ENCODE measurements at regions not wholly inside any gene's neighbourhood (a gene's known extent, or its start where the extent isn't known, plus 50 kb on each side); places are given as distances from the start of the nearest gene placed in this dataset.

DNA sequence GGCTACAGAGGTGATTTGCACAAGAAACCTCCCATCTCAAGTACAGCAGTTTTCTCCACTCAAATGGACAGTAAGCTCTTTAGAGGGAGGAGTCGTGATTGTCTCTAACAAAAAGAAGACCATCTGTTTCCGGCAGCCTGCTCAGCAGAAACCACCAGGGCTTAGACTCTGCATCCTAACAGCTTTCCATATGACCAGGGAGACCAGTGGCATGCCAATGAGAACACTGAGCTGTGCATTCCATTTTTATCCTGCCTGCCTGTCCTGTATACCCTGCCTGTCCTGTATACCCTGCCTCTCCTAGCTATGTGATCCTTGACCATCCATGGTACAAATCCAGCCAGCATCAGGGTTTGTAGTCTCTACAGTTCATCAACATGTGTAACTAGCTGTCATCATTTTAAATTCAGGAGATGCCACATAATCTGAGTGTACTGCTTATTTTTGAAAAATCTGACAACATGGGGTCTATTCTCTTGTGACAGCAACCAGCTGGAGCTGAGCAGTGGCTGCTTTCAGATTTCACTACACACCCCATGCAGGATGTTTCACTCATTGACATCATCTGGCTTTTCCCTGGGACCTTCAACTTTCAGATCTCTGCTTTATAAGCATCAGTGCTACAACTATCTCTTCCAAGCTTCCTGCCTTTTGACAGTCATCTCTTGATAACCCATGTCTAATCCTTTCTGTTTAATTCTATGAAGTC, 50.5 kb upstream of the POU2AF2 start:
- Mint-ChIP-seq H3K27ac (no peak overlapping the region), H3K9me3 (no peaks in the 10 kb centered on the region), H3K36me3 (ENCODE audit: low read depth) (no peaks in the 10 kb centered on the region), H3K4me1 (ENCODE audit: low read depth) (no peaks in the 10 kb centered on the region), H3K27me3 (ENCODE audit: insufficient read depth) (peaks cover 5% of the 10 kb centered on the region), H3K4me3 (no peak overlapping the region)
- intact Hi-C loops (cut with micrococcal nuclease): no loop called here
- DNase-seq (ENCODE audit: low spot score): no peak

DNA sequence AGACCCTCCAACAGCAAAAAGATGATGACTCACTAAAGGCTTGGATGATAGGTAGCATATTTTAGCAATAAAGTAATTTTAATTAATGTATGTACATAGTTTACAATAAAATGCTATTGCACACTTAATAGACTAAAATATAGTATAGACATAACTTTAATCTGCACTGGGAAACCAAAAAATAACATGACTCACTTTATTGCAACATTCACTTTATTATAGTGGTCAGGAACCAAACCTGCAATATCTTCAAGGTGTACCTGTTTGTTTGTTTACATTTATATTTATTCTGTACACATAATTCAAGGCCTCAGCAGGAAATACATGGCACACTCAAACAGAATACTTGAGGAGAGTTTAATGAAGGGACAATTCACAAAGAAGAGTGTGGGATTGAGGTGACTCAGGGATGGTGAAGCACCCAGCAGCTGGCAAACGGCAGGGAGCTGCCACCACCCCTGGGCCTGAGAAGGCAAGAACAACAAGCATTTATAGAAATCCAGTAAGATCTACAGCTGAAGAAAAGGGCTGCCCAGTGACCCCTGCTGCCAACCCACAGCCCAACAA, 51.5 kb upstream of the POU2AF2 start:
- peaks cover 8% of the 10 kb centered on the region for H3K27me3 Mint-ChIP-seq (ENCODE audit: insufficient read depth)

DNA sequence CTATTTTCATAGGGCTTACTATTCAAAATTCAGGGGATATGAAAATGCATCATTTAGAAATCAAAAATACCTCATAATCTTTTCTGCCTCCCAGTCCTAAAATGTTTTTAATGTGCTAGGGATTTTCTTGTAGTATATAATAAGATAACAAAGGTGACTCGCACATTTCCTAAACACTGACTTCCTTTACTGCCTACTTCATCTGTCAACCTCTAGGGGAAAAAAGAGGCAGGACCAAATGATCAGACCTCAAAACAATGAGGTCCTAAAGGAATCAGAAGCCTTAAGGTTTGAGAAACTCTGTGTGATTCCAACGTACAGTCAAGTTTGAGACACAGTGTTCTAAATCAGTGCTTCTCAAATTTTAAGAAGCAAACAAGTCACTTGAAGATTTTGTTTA, 56.1 kb upstream of the POU2AF2 start:
- Mint-ChIP-seq H3K27ac (no peak overlapping the region), H3K4me1 (ENCODE audit: low read depth) (no peaks in the 10 kb centered on the region), H3K36me3 (ENCODE audit: low read depth) (no peaks in the 10 kb centered on the region), H3K4me3 (no peak overlapping the region), H3K9me3 (no peaks in the 10 kb centered on the region), H3K27me3 (ENCODE audit: insufficient read depth) (peaks cover 19% of the 10 kb centered on the region)
- intact Hi-C loops (cut with micrococcal nuclease): no loop called here
- DNase-seq (ENCODE audit: low spot score): no peak

More for the DNA sequence above, 51.5 kb upstream of the POU2AF2 start:
- no peak overlapping the region for H3K27ac Mint-ChIP-seq
- H3K9me3 Mint-ChIP-seq: no peaks in the 10 kb centered on the region
- intact Hi-C loops (cut with micrococcal nuclease): no loop called here
- H3K4me3 Mint-ChIP-seq: no peak overlapping the region
- H3K4me1 Mint-ChIP-seq (ENCODE audit: low read depth): no peaks in the 10 kb centered on the region
- no peaks in the 10 kb centered on the region for H3K36me3 Mint-ChIP-seq (ENCODE audit: low read depth)
- no peak for DNase-seq (ENCODE audit: low spot score)

DNA sequence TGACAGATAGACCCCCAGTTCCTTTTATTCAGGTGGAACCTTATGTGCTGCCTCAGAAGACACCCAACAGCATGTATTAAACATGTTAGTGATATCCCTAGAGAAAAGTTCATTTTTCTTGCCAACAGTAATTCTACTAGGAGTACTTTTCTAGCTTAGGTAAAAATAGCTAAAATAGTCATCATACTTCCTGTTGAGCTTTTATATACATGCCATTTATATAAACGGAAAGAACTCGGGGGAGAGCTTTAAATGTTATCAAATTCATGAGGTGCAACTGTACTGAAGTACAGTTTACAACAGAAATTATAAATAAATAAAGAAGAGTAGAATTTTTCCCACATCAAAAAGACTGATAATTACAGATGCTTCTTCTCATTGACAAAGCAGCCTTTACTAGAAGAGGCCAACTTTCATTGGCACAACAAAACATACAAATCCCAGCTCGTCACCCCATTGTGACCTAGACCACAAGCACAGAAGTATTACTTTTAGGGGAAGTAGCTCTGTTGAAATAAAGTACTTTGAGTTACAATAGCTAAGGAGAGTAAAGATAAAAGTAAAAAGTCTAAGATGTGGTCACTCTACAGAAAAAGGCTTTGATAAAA, 59.1 kb upstream of the POU2AF2 start:
- Mint-ChIP-seq H3K27me3 (ENCODE audit: insufficient read depth) (peaks cover 16% of the 10 kb centered on the region), H3K27ac (no peak overlapping the region), H3K4me1 (ENCODE audit: low read depth) (no peaks in the 10 kb centered on the region), H3K4me3 (no peak overlapping the region), H3K9me3 (no peaks in the 10 kb centered on the region), H3K36me3 (ENCODE audit: low read depth) (no peaks in the 10 kb centered on the region)
- intact Hi-C loops (cut with micrococcal nuclease): no loop called here
- DNase-seq (ENCODE audit: low spot score): no peak

DNA sequence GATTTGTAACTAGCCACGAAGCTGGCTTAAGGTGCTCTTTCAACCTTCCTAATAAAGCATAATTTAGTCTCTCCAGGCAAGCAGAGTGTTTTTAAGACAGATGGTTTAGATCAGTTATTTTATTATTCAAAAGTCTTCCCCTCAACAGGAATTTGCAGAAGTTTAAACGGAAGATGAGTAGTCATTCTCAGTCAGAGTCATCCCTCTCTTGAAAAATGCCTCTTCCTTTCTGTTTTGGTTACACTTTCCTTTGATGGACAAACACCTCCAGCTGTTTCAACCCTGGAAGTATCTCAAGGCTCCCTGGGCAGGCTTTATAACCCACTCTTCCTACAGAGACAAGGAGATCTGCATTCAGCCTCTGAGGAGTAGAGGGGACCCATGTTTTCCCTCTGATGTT, 60.3 kb upstream of the POU2AF2 start:
- intact Hi-C loops (cut with micrococcal nuclease): no loop called here
- H3K36me3 Mint-ChIP-seq (ENCODE audit: low read depth): no peaks in the 10 kb centered on the region
- H3K27me3 Mint-ChIP-seq (ENCODE audit: insufficient read depth): peaks cover 16% of the 10 kb centered on the region
- no peaks in the 10 kb centered on the region for H3K4me1 Mint-ChIP-seq (ENCODE audit: low read depth)
- H3K27ac Mint-ChIP-seq: no peak overlapping the region
- H3K9me3 Mint-ChIP-seq: no peaks in the 10 kb centered on the region
- no peak overlapping the region for H3K4me3 Mint-ChIP-seq
- DNase-seq (ENCODE audit: low spot score): no peak

DNA sequence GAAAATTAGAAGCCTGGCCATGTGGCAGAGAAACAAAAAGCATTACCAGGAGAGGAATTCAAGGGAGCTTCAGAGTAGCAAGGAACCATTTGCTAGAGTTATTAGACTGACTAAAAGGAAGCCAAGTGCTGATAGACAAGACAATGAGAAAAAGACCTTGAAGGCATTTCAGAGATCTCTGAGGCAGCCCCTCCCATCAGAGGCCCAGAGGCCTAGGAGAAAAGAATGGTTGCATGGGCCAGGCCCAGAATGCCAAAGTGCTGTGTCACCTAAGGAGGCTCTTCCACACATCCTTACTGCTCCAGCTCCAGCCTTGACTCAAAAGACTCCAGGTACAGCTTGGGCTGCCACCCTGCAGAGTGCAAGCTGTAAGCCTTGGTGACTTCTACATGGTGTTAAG, 61.8 kb upstream of the POU2AF2 start:
- peaks cover 11% of the 10 kb centered on the region for H3K27me3 Mint-ChIP-seq (ENCODE audit: insufficient read depth)
- no peak overlapping the region for H3K4me3 Mint-ChIP-seq
- H3K4me1 Mint-ChIP-seq (ENCODE audit: low read depth): peaks cover 5% of the 10 kb centered on the region
- H3K27ac Mint-ChIP-seq: no peak overlapping the region
- H3K36me3 Mint-ChIP-seq (ENCODE audit: low read depth): no peaks in the 10 kb centered on the region
- no peak for DNase-seq (ENCODE audit: low spot score)
- intact Hi-C loops (cut with micrococcal nuclease): no loop called here
- no peaks in the 10 kb centered on the region for H3K9me3 Mint-ChIP-seq

DNA sequence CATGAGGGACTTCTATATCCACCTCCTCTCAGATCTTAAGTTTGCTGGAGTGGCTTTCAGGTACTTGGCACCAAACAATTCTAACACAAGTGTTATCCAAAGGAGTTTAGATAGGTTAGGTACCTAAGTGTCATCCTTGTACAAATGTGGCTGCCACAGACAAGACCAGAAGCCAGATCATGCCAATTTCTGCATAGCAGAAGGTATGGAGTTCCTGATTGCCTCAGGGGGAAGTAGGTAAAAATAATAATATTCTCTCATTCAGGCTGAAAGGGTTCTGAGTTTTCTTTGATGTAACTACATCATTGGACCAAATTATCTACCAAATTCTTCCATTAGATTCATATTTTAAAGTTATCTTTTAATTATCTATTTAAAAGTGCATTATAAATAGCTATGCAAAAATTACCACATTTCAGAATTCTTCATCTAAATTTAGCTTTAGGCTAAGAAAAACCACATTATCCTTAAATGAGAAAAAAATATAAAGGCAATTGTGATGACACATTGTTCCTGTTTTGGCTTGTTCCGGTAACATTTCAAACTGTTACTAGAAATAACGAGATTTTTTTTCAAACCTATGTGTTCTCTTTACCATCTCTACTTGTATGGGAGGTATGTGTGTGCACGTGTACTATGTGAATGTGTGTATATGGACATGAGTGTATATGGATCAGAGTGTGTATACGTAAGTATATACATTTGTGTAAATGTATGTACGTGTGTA, 66.2 kb upstream of the POU2AF2 start:
- peaks cover 5% of the 10 kb centered on the region for H3K4me1 Mint-ChIP-seq (ENCODE audit: low read depth)
- H3K4me3 Mint-ChIP-seq: no peak overlapping the region
- no peak overlapping the region for H3K27ac Mint-ChIP-seq
- H3K27me3 Mint-ChIP-seq (ENCODE audit: insufficient read depth): no peaks in the 10 kb centered on the region
- no peaks in the 10 kb centered on the region for H3K9me3 Mint-ChIP-seq
- no peak for DNase-seq (ENCODE audit: low spot score)
- H3K36me3 Mint-ChIP-seq (ENCODE audit: low read depth): no peaks in the 10 kb centered on the region
- intact Hi-C loops (cut with micrococcal nuclease): no loop called here

DNA sequence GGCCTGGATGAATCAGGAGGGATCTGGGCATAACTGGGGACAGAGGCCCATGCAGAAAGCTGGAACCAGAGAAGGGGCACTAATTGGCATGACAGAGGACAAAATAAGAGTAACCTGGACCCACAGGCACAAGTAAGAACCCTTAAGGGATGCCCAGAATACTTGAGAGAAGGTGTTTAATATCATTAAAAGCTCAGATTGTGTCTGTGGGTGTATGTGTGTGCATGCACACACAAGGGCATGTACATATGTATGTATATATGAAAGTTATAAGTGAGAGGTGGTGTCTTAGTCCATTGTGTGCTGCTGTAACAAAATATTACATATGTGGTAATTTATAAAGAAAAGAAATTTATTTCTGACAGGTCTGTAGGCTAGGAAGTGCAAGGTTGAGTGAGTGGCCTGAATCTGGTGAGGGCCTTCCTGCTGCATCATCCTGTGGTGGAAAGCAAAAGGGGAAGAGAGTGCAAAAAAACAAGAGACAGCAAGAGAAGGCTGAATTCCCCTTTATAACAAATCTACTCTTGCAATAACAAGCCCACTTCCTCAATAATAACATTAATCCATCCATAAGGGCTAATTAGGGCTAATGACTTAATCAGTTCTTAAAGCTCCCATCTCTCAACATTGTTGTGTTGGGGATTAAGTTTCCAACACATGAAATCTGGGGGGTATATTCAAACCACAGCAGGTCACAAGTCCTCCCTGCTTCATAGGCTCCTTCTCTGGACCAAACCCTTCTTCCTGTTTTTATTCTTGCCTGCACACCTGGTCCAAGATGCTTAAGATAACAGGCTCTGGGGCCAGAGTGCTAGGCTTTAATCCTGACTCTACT, 68.3 kb upstream of the POU2AF2 start:
- H3K9me3 Mint-ChIP-seq: no peaks in the 10 kb centered on the region
- H3K27ac Mint-ChIP-seq: no peak overlapping the region
- no peak overlapping the region for H3K4me3 Mint-ChIP-seq
- peaks cover 5% of the 10 kb centered on the region for H3K4me1 Mint-ChIP-seq (ENCODE audit: low read depth)
- H3K36me3 Mint-ChIP-seq (ENCODE audit: low read depth): no peaks in the 10 kb centered on the region
- no peaks in the 10 kb centered on the region for H3K27me3 Mint-ChIP-seq (ENCODE audit: insufficient read depth)
- no peak for DNase-seq (ENCODE audit: low spot score)
- intact Hi-C loops (cut with micrococcal nuclease): no loop called here

DNA sequence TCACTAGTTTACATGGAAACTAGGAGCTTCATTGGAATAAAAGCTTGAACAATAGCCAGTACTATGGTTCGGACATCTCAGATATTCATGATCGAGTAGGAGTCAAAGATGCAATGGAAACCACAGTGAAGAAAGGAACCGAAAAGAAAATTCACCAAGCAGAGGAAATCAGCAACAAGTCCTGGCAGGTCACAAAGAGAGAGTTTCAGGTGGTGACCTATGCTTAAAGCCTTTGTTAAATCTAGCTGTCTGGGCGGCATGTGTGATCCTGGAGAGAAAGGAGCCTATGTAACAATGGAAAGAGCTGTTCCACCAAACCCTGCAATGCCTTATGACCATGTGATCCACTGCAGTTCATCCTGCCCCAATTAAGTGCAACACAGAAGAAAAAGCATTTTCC, 68.9 kb upstream of the POU2AF2 start:
- DNase-seq (ENCODE audit: low spot score): no peak
- Mint-ChIP-seq H3K9me3 (no peaks in the 10 kb centered on the region), H3K4me1 (ENCODE audit: low read depth) (peaks cover 5% of the 10 kb centered on the region), H3K4me3 (no peak overlapping the region), H3K27ac (no peak overlapping the region), H3K36me3 (ENCODE audit: low read depth) (no peaks in the 10 kb centered on the region), H3K27me3 (ENCODE audit: insufficient read depth) (no peaks in the 10 kb centered on the region)
- intact Hi-C loops (cut with micrococcal nuclease): no loop called here

DNA sequence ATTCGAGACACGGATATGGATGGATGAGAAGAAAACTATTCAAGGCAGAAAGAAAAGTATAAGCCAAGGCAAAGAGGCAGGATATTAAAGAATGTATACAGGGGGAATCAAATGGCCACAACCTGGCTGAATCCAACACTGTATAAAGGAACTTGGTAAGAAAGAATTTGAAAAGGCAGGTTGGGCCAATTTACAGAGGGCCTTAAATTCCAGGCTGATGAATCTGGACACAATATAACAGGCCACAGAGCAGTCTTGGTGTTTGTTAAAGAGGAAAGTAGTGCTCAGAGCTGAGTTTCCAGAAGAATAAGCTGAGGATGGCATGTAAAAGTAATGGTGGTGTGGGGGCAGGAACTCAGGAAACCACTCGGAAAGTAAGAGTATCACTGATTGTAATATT, 72.3 kb upstream of the POU2AF2 start:
- no peak overlapping the region for H3K27ac Mint-ChIP-seq
- no peaks in the 10 kb centered on the region for H3K27me3 Mint-ChIP-seq (ENCODE audit: insufficient read depth)
- DNase-seq (ENCODE audit: low spot score): no peak
- H3K4me1 Mint-ChIP-seq (ENCODE audit: low read depth): no peaks in the 10 kb centered on the region
- intact Hi-C loops (cut with micrococcal nuclease): no loop called here
- no peaks in the 10 kb centered on the region for H3K36me3 Mint-ChIP-seq (ENCODE audit: low read depth)
- H3K4me3 Mint-ChIP-seq: no peak overlapping the region
- H3K9me3 Mint-ChIP-seq: no peaks in the 10 kb centered on the region

DNA sequence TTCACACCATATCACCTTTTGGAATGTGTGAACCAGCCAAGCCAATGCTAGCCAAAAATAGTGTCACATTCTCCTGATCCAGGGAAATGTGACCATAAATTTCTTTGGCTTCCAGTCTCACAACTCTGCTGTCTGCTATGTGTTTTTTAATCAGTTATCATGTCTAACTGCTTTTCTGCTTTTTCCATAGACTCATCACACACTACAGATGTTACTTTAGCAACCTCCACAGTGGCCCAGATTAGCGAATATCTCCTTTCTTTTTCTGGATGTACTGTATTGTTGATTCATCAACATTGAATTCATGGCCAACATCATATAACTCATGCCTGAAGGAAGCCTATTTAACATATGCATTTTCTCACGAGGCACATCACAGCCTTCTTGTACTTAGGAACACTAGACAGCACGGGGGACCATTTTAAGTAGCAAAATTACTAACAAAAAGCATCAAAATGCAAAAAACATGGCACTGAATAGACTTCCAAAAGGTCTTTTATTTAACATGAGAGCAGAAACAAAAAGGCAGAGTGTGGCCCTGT, 73.1 kb upstream of the POU2AF2 start:
- H3K27me3 Mint-ChIP-seq (ENCODE audit: insufficient read depth): no peaks in the 10 kb centered on the region
- intact Hi-C loops (cut with micrococcal nuclease): no loop called here
- no peak for DNase-seq (ENCODE audit: low spot score)
- no peak overlapping the region for H3K27ac Mint-ChIP-seq
- no peaks in the 10 kb centered on the region for H3K4me1 Mint-ChIP-seq (ENCODE audit: low read depth)
- H3K36me3 Mint-ChIP-seq (ENCODE audit: low read depth): no peaks in the 10 kb centered on the region
- H3K4me3 Mint-ChIP-seq: no peak overlapping the region
- no peaks in the 10 kb centered on the region for H3K9me3 Mint-ChIP-seq

DNA sequence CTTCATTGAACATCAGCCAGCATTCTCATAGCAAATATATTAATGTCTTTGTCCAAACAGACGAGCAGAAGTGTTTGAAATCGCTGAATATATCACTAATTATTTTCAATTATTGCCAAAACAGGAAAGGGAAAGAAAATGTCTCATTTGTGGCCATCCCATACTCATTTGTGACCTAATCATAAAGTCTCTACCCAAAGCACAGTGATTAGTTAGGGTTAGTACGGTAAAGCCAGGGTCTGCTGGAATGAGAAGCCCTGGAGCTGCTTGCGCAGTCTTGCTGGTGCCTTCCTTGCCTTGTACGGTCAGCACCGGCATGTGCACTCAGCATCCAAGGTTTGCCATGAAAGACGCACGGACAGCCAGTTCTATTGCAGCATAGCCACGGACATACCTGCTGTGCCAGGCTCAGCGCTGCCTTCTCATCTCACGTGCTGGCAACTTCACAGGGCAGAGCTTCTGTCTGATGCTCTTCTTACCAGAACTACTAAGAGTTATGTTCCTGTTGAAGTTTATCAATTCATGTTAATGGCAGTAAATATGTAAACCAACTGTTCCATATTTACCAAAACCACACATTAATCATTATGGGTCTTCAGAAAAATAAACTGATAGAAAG, 74.7 kb upstream of the POU2AF2 start:
- no peak overlapping the region for H3K4me3 Mint-ChIP-seq
- no peaks in the 10 kb centered on the region for H3K4me1 Mint-ChIP-seq (ENCODE audit: low read depth)
- DNase-seq (ENCODE audit: low spot score): no peak
- no peaks in the 10 kb centered on the region for H3K36me3 Mint-ChIP-seq (ENCODE audit: low read depth)
- intact Hi-C loops (cut with micrococcal nuclease): no loop called here
- peaks cover 2% of the 10 kb centered on the region for H3K27me3 Mint-ChIP-seq (ENCODE audit: insufficient read depth)
- H3K9me3 Mint-ChIP-seq: no peaks in the 10 kb centered on the region
- H3K27ac Mint-ChIP-seq: no peak overlapping the region

All from activated T-helper 1 cell treated with anti-CD3 and anti-CD28 coated beads, Interleukin-12 subunit alpha, Interleukin-12 subunit beta, Interleukin-2, Interleukin-4 antibody, amounts not matched to agents 30 ng/mL and 10 ng/mL and 1 ng/mL, durations not matched to agents 14 hours and 24 hours and 36 hours (primary cell).